BLaER1 (cell line): ENCODE measurements at regions not wholly inside any gene's neighbourhood (a gene's known extent, or its start where the extent isn't known, plus 50 kb on each side); places are given as distances from the start of the nearest gene placed in this dataset.

Experiments used
- H3K27ac ChIP-seq: shearing (Covaris generic); formaldehyde crosslinking; 2 replicates; pipeline ENCODE4 v1.8.1; 2022
- H3K27me3 ChIP-seq: shearing (Covaris generic); formaldehyde crosslinking; 2 replicates; pipeline ENCODE4 v1.8.1; 2022
- H3K36me3 ChIP-seq: shearing (Covaris generic); formaldehyde crosslinking; 2 replicates; pipeline ENCODE4 v1.8.1; 2022
- H3K4me1 ChIP-seq: shearing (Covaris generic); formaldehyde crosslinking; 2 replicates; pipeline ENCODE4 v1.8.1; 2022
- H3K4me2 ChIP-seq: shearing (Covaris generic); formaldehyde crosslinking; 2 replicates; pipeline ENCODE4 v1.8.1; 2022
- H3K4me3 ChIP-seq: shearing (Covaris generic); formaldehyde crosslinking; 2 replicates; pipeline ENCODE4 v1.8.1; 2022
- H3K9ac ChIP-seq: shearing (Covaris generic); formaldehyde crosslinking; 2 replicates; pipeline ENCODE4 v1.8.1; 2022
- H3K9me3 ChIP-seq: shearing (Covaris generic); formaldehyde crosslinking; 2 replicates; pipeline ENCODE4 v1.8.1; 2022
- H4K20me1 ChIP-seq: shearing (Covaris generic); formaldehyde crosslinking; 2 replicates; pipeline ENCODE4 v1.8.1; 2022
- Cebpa-rat ChIP-seq: shearing (Covaris generic); IDR thresholded peaks from 2 replicates; pipeline ENCODE4 v1.8.1; 2022

DNA sequence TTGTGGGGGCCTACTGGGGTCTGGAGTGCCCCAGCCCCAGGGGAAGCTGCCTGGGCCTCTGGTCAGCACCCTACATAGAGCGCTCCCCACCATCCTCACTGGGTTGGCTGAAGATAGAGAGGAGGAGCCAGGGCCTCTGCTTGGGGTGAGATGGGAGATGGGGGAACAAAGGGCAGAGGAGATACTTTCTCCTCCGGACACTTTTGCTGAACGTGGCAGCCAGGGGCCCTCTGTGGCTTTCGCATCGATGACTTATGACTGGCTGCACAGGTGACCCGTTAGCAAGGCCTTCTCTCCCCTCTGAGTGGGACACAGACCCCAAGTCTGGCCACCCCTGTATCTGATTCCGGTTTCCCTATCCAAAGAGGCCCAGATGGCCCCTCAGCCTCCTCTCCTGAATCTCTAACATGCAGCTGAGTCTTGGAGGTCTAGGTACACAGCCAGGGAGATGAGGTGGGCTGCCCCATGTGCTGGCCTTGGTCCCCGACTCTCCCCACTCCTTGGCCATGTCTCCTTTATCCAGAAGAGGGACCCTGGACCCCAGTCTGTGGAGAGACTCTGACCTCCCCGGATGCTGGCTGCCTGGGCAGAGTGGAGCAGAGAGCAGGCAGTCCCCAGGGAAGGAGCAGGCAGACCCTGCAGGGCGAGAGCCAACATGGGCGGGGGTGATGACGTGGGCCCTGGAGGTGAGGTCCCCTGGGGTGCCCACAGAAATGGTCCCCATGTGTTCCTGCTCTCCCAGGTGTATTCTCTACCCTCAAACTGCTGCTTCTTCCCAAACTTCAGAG lies 59.3 kb upstream of the NECTIN1 start:
- Histone ChIP-seq H3K9ac (no peak overlapping the region), H3K4me3 (no peak overlapping the region), H4K20me1 (no peaks in the 10 kb centered on the region), H3K9me3 (peaks cover 14% of the 10 kb centered on the region), H3K4me1 (peaks cover 14% of the 10 kb centered on the region), H3K36me3 (no peaks in the 10 kb centered on the region), H3K27me3 (no peaks in the 10 kb centered on the region), H3K27ac (no peak overlapping the region), H3K4me2 (peak overlapping the region; percentile 37)
- TF ChIP-seq Cebpa-rat: no peak

DNA sequence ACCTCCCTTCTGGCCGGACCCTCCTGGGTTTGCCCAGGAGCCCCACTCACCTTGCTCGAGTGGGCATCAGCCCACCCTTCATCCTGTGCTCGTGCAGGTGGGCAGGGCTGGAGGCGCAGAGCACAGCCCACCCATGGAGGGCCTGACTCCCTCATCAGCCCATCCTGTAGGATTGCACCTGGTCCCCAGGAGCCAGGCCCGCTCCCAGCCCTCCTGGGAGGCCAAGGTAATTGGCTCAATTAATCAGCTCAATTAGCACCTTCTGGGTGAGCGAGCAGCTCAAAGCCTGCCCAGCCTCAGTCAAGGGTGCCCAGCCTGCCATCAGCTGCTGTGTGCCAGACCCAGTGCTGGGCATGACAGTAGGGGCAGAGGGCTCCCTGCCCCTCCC lies 58.1 kb upstream of the NECTIN1 start:
- no peak overlapping the region for H3K27ac ChIP-seq
- H3K4me3 ChIP-seq: no peak overlapping the region
- H3K9ac ChIP-seq: no peak overlapping the region
- H3K9me3 ChIP-seq: peaks cover 15% of the 10 kb centered on the region
- no peaks in the 10 kb centered on the region for H4K20me1 ChIP-seq
- no peaks in the 10 kb centered on the region for H3K27me3 ChIP-seq
- no peaks in the 10 kb centered on the region for H3K36me3 ChIP-seq
- H3K4me2 ChIP-seq: no peak overlapping the region
- H3K4me1 ChIP-seq: peaks cover 14% of the 10 kb centered on the region
- no peak for TF ChIP-seq Cebpa-rat

- H3K9ac ChIP-seq: no peak overlapping the region
- no peak for TF ChIP-seq Cebpa-rat
Observed at GRCh38 chr11:119786431-119787073, 57.6 kb upstream of the NECTIN1 start.

GRCh38 chr11:119785131-119785530 lies 56.1 kb upstream of the NECTIN1 start:
- Histone ChIP-seq H3K27ac (no peak overlapping the region), H3K27me3 (no peaks in the 10 kb centered on the region), H4K20me1 (no peaks in the 10 kb centered on the region), H3K4me1 (peaks cover 14% of the 10 kb centered on the region), H3K9ac (no peak overlapping the region), H3K4me3 (no peak overlapping the region), H3K4me2 (no peak overlapping the region), H3K36me3 (no peaks in the 10 kb centered on the region), H3K9me3 (peaks cover 15% of the 10 kb centered on the region)
- no peak for TF ChIP-seq Cebpa-rat

More at GRCh38 chr11:119786431-119787073, 57.6 kb upstream of the NECTIN1 start:
- no peak overlapping the region for H3K4me3 ChIP-seq
- H3K4me1 ChIP-seq: peaks cover 14% of the 10 kb centered on the region
- peaks cover 15% of the 10 kb centered on the region for H3K9me3 ChIP-seq
- no peaks in the 10 kb centered on the region for H3K36me3 ChIP-seq
- H4K20me1 ChIP-seq: no peaks in the 10 kb centered on the region
- no peaks in the 10 kb centered on the region for H3K27me3 ChIP-seq
- no peak overlapping the region for H3K27ac ChIP-seq
- no peak overlapping the region for H3K4me2 ChIP-seq

GRCh38 chr11:119784421-119784820 lies 55.4 kb upstream of the NECTIN1 start:
- H3K9me3 ChIP-seq: peaks cover 15% of the 10 kb centered on the region
- H3K4me3 ChIP-seq: no peak overlapping the region
- no peak overlapping the region for H3K4me2 ChIP-seq
- no peak overlapping the region for H3K9ac ChIP-seq
- no peak for TF ChIP-seq Cebpa-rat
- peaks cover 13% of the 10 kb centered on the region for H3K4me1 ChIP-seq
- H4K20me1 ChIP-seq: no peaks in the 10 kb centered on the region
- no peaks in the 10 kb centered on the region for H3K36me3 ChIP-seq
- H3K27ac ChIP-seq: no peak overlapping the region
- no peaks in the 10 kb centered on the region for H3K27me3 ChIP-seq

DNA sequence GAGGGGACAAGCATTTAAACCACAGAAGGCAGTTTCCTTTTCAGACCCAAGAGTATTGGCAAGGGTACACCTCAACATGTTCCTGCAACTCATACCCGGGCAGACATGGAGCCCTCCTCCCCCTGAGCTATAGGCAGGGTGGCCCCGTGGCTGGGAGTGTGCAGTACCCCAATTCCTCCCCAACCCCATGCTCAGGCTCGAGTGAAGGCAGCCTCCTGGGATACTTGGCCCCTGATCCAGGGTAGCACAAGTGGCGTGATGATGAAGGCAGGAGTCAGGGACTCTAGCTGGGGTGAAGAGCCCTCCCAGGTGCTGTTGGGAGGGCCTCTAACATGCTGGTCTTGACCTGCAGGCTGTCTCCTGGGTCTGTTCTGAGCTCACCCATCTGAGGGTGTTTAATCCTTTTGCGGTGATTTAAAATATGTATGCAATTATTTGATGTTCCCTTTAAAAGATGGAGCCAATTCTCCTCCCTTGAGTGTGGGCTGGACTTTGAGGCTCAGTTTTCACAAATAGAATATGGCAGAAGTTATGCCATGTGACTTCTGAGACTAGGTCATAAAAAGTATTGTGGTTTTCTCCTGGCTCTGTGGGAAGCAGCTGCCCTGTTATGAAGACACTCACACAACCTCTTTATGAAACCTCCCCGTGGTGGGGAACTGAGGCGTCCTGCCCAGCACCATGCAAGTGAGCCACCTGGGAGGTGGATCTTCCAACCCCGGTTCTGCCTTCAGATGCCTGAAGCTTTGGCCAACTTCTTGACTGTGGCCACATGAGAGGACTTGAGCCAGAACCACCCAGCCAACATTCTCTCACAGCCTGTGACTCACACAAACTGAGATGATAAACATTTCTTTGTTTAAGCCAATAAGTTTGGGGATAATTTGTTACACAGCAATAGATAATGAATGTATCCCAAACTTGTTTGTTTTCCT lies 54.7 kb upstream of the NECTIN1 start:
- peaks cover 15% of the 10 kb centered on the region for H3K9me3 ChIP-seq
- peaks cover 6% of the 10 kb centered on the region for H3K4me1 ChIP-seq
- no peaks in the 10 kb centered on the region for H3K36me3 ChIP-seq
- H3K27ac ChIP-seq: no peak overlapping the region
- no peaks in the 10 kb centered on the region for H3K27me3 ChIP-seq
- H3K9ac ChIP-seq: no peak overlapping the region
- no peak overlapping the region for H3K4me2 ChIP-seq
- no peaks in the 10 kb centered on the region for H4K20me1 ChIP-seq
- no peak for TF ChIP-seq Cebpa-rat
- H3K4me3 ChIP-seq: no peak overlapping the region

- H3K4me3 ChIP-seq: no peak overlapping the region
- H3K27me3 ChIP-seq: no peaks in the 10 kb centered on the region
- H3K9me3 ChIP-seq: peaks cover 15% of the 10 kb centered on the region
- no peak for TF ChIP-seq Cebpa-rat
- no peaks in the 10 kb centered on the region for H3K4me1 ChIP-seq
- no peaks in the 10 kb centered on the region for H4K20me1 ChIP-seq
- no peaks in the 10 kb centered on the region for H3K36me3 ChIP-seq
- H3K27ac ChIP-seq: no peak overlapping the region
- no peak overlapping the region for H3K4me2 ChIP-seq
- H3K9ac ChIP-seq: no peak overlapping the region
Observed at GRCh38 chr11:119782739-119783072, 53.7 kb upstream of the NECTIN1 start.

GRCh38 chr11:119782006-119782738 lies 53.2 kb upstream of the NECTIN1 start:
- no peaks in the 10 kb centered on the region for H3K4me1 ChIP-seq
- H4K20me1 ChIP-seq: no peaks in the 10 kb centered on the region
- no peak overlapping the region for H3K27ac ChIP-seq
- no peak overlapping the region for H3K4me3 ChIP-seq
- no peak overlapping the region for H3K4me2 ChIP-seq
- H3K36me3 ChIP-seq: no peaks in the 10 kb centered on the region
- no peak overlapping the region for H3K9ac ChIP-seq
- no peaks in the 10 kb centered on the region for H3K27me3 ChIP-seq
- no peak for TF ChIP-seq Cebpa-rat
- peaks cover 15% of the 10 kb centered on the region for H3K9me3 ChIP-seq

- H3K4me1 ChIP-seq: no peaks in the 10 kb centered on the region
- no peaks in the 10 kb centered on the region for H3K27me3 ChIP-seq
- TF ChIP-seq Cebpa-rat: no peak
Observed at GRCh38 chr11:119780222-119780953, 51.4 kb upstream of the NECTIN1 start.

More at GRCh38 chr11:119780222-119780953, 51.4 kb upstream of the NECTIN1 start:
- H3K4me2 ChIP-seq: no peak overlapping the region
- H3K27ac ChIP-seq: no peak overlapping the region
- peaks cover 15% of the 10 kb centered on the region for H3K9me3 ChIP-seq
- no peak overlapping the region for H3K9ac ChIP-seq
- no peak overlapping the region for H3K4me3 ChIP-seq
- no peaks in the 10 kb centered on the region for H3K36me3 ChIP-seq
- H4K20me1 ChIP-seq: no peaks in the 10 kb centered on the region; the same call in 1 of the 2 replicates
